AG09309 (cell line): ENCODE measurements at regions not wholly inside any gene's neighbourhood (a gene's known extent, or its start where the extent isn't known, plus 50 kb on each side); places are given as distances from the start of the nearest gene placed in this dataset.
"Not testable (repeated sequence)": the region's sequence is repeated elsewhere in the genome, so short reads cannot be mapped to it uniquely, and the experiment has no call there.

ENCODE experiments used
- DNase-seq: peaks from one replicate; pipeline ENCODE4 v3.0.0-alpha.2; 2010; ENCODE audit warnings: low read depth
- H3K4me3 ChIP-seq: 2 replicates; pipeline ENCODE4 v1.5.1; 2011; ENCODE audit warnings: mild to moderate bottlenecking, low read depth, low read length, moderate library complexity; ENCODE audit not compliant: control insufficient read depth
- TF ChIP-seq, protein P1 (sequence below): IDR thresholded peaks from 2 replicates; pipeline ENCODE4 v1.5.1; 2011; ENCODE audit warnings: mild to moderate bottlenecking, low read depth, low read length, inconsistent platforms; ENCODE audit not compliant: insufficient read depth, control insufficient read depth; ENCODE audit errors: missing control alignments

DNA sequence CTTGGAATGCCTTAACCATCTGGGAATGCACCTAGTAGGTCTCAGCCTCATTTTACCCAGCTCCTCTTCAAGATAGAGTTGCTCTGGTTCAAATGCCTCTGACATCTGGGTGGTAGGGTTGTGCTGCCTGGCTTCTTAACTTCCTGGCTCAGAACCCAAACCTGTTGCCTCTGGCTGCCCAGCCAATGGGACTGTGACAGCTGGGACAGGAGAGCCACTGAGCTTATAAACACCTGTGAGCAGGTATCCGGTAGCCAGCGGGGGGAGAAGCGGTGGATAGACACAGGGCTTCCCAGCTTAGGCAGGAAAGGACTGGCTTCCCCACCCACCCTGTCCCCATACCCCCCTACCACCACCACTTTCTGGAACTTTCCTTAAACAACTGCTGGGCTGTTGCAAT, 115.8 kb upstream of the CARD11 start:
- no peak overlapping the region for H3K4me3 ChIP-seq
- TF ChIP-seq, protein P1, sequence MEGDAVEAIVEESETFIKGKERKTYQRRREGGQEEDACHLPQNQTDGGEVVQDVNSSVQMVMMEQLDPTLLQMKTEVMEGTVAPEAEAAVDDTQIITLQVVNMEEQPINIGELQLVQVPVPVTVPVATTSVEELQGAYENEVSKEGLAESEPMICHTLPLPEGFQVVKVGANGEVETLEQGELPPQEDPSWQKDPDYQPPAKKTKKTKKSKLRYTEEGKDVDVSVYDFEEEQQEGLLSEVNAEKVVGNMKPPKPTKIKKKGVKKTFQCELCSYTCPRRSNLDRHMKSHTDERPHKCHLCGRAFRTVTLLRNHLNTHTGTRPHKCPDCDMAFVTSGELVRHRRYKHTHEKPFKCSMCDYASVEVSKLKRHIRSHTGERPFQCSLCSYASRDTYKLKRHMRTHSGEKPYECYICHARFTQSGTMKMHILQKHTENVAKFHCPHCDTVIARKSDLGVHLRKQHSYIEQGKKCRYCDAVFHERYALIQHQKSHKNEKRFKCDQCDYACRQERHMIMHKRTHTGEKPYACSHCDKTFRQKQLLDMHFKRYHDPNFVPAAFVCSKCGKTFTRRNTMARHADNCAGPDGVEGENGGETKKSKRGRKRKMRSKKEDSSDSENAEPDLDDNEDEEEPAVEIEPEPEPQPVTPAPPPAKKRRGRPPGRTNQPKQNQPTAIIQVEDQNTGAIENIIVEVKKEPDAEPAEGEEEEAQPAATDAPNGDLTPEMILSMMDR = no peak
- no peak for DNase-seq

DNA sequence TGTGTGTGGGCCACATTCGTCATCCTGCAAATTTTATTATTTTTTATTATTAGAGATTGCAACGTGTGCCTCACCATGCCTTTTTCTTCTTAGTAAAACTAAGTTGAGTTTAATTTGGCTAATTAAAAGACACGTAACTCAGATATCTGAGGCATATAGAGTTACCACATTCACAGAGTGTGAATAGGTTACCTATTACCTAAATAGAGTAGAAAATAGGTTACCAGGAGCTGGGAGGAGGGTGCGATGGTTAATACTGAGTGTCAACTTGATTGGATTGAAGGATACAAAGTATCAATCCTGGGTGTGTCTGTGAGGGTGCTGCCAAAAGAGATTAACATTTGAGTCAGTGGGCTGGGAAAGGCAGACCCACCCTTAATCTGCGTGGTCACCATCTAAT, 116.3 kb upstream of the CARD11 start:
- not testable (repeated sequence) for H3K4me3 ChIP-seq, DNase-seq

DNA sequence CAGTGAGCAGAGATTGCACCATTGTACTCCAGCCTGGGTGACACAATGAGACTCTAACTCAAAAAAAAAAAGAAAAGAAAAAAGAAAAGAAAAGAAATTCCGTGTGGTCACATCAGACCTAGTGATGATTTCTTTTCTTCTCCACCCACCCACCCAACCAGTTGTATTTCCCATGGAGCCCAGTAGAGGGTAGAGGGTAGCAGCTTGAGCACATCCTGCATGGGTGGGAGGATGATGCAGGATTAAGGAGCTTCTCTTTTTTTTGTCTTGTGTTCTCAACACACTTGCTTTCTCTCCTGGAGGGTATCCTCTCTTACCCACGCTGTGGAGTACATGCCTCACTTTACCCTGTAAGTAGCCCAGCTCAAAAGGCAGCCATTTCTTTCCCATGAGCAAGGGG, 118.6 kb upstream of the CARD11 start:
- DNase-seq = no peak
- TF ChIP-seq, protein P1 = no peak

DNA sequence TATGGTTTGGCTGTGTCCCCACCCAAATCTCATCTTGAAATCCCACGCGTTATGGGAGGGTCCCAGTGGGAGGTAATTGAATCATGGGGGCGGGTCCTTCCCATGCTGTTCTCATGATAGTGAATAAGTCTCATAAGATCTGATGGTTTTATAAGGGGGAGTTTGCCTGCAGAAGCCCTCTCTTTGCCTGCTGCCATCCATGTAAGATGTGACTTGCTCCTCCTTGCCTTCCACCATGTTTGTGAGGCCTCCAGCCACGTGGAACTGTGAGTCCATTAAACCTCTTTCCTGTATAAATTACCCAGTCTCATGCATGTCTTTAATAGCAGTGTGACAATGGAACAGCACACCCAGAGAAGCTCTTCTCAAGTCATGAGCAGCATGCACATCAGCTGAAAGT, 119.1 kb upstream of the CARD11 start:
- DNase-seq, H3K4me3 ChIP-seq: not testable (repeated sequence)

More for the DNA sequence above, 118.6 kb upstream of the CARD11 start:
- no peak overlapping the region for H3K4me3 ChIP-seq

DNA sequence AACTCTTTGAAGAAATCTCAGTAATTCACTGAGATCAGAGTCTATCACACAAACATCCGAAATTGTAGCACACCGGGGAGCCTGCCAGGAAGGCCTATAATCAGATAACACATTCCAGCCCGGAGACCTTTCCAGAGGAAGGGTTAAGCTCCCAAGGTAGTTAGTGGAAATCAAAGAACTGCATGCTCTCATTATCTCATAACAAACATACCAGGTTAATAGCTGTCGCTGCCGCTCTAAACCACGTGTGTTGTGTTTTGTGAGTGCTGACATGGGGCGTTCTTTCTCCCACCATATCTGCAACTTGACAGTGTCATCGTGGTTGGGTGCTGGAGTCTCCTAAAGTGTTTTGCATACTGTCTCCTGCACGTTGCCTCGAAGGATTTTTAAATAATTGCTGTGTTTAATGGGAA, 120.7 kb upstream of the CARD11 start:
- no peak for DNase-seq
- TF ChIP-seq, protein P1 = no peak
- H3K4me3 ChIP-seq = no peak overlapping the region

DNA sequence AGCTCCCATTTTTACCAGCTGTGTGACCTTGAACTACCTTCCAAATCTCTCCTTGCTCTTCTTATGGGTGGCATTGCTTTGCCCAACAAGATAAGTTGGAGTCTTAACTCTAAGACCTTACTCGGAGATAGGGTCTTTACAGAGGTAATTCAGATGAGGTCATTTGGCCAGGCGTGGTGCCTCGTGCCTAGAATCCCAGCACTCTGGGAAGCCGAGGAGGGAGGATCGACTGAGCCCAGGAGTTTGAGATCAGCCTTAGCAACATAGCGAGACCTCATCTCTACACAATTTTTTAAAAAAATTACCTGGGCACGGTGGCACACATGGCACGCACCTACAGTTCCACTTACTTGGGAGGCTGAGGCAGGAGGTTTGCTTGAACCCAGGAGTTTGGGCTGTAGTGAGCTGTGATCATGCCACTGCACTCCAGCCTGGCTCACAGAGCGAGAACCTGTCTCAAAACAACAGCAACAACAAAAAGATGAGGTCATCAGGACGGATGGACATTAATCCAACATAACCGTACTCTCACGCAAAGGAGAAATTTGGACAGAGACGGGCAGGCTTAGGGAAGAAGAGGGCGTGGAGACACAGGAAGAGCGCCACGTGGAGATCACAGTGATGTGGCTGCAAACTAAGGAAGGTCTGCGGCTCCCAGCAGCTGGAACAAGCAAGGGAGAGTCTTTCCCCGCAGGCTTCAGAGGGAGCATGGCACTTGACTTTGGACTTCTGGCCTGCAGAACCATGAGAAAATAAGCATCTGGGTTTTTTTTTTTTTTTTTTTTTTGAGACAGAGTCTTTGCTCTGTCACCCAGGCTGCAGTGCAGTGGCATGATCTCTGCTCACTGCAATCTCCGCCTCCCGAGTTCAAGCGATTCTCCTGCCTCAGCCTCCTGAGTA, 122.3 kb upstream of the CARD11 start:
- no peak overlapping the region for H3K4me3 ChIP-seq
- DNase-seq = no peak
- TF ChIP-seq, protein P1 = no peak

DNA sequence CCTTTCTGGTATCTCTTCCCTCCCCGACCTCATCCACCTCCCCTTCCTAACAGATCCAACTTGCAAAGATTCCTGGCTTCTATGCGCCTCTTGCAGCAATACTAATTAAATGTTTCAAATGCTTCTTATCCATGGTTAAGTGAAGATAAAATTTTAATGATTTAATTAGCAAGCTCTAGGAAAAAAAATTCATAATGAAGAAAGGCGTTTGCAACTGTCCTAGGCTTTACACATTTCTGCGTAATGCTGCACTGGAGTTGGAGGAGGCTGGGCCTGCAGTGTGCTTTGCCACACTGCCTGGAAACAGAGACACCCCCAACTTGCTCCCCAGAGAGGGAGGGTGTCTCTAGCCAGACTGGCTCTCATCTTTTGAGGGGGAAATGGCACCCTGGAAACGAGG, 123.9 kb upstream of the CARD11 start:
- DNase-seq = no peak
- TF ChIP-seq, protein P1 = no peak
- no peak overlapping the region for H3K4me3 ChIP-seq

DNA sequence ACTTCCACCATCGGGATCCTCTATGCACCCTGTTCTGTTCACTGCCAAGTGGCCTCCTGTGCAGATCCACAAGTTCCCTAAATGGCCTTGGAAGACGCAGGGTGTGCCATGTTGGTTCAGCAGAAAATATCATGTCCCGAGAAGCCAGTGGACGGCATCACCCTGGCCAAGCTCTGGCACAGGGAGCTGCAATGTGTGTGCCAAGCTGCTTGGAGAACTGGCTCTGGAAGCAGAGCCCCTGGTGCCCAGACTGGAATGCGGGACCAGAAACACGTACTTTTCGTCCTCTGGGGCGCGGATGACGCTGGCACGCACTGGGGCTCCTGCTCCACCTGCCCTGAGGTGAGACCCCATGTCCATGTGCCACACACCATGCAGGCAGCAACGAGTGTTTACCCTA, 124.7 kb upstream of the CARD11 start:
- DNase-seq = no peak
- TF ChIP-seq, protein P1 = no peak
- no peak overlapping the region for H3K4me3 ChIP-seq
